H9 (cell line): ENCODE measurements at regions not wholly inside any gene's neighbourhood (a gene's known extent, or its start where the extent isn't known, plus 50 kb on each side); places are given as distances from the start of the nearest gene placed in this dataset.

Source experiments
- DNase-seq: peaks from one replicate; pipeline ENCODE4 v3.0.0-alpha.2; 2017
- H2AFZ ChIP-seq: one replicate; pipeline ENCODE4 v1.6.1; 2013; ENCODE audit warnings: mild to moderate bottlenecking, low read length, control low read depth, moderate library complexity
- H2AK5ac ChIP-seq: 2 replicates; pipeline ENCODE4 v1.6.1; 2013; ENCODE audit warnings: low read length, control low read depth, mixed read lengths; ENCODE audit not compliant: insufficient read length
- H2BK120ac ChIP-seq: one replicate; pipeline ENCODE4 v1.6.1; 2013; ENCODE audit warnings: low read depth, mild to moderate bottlenecking, low read length, control low read depth, inconsistent platforms; ENCODE audit not compliant: poor library complexity, severe bottlenecking
- H2BK12ac ChIP-seq: 2 replicates; pipeline ENCODE4 v1.6.1; 2013; ENCODE audit warnings: low read length, control low read depth, mixed read lengths, low read depth; ENCODE audit not compliant: insufficient read length
- H2BK15ac ChIP-seq: 2 replicates; pipeline ENCODE4 v1.6.1; 2013; ENCODE audit warnings: low read depth, low read length, control low read depth
- H2BK20ac ChIP-seq: one replicate; pipeline ENCODE4 v1.6.1; 2013; ENCODE audit warnings: low read depth, mild to moderate bottlenecking, low read length, control low read depth, inconsistent platforms; ENCODE audit not compliant: poor library complexity, severe bottlenecking
- H2BK5ac ChIP-seq: 2 replicates; pipeline ENCODE4 v1.6.1; 2013; ENCODE audit warnings: low read length, control low read depth, mixed read lengths; ENCODE audit not compliant: insufficient read length
- H3K14ac ChIP-seq: 2 replicates; pipeline ENCODE4 v1.6.1; 2013; ENCODE audit warnings: low read length, control low read depth; ENCODE audit not compliant: insufficient read depth
- H3K18ac ChIP-seq: 2 replicates; pipeline ENCODE4 v1.6.1; 2013; ENCODE audit warnings: low read depth, mild to moderate bottlenecking, mixed read lengths, low read length, control low read depth; ENCODE audit not compliant: insufficient read length
- H3K23ac ChIP-seq: 2 replicates; pipeline ENCODE4 v1.6.1; 2013; ENCODE audit warnings: low read length, control low read depth, mixed read lengths, low read depth; ENCODE audit not compliant: insufficient read length
- H3K23me2 ChIP-seq: 2 replicates; pipeline ENCODE4 v1.6.1; 2013; ENCODE audit warnings: low read depth, mild to moderate bottlenecking, mixed read lengths, low read length, control low read depth; ENCODE audit not compliant: insufficient read length, poor library complexity, severe bottlenecking
- H3K27ac ChIP-seq: 2 replicates; pipeline ENCODE4 v1.5.1; 2013; ENCODE audit warnings: low read length, control low read depth, mixed read lengths, low read depth; ENCODE audit not compliant: insufficient read length
- H3K27me3 ChIP-seq: 2 replicates; pipeline ENCODE4 v1.6.1; 2013; ENCODE audit warnings: low read length, control low read depth, inconsistent platforms; ENCODE audit not compliant: insufficient read depth
- H3K4ac ChIP-seq: 2 replicates; pipeline ENCODE4 v1.6.1; 2013; ENCODE audit warnings: low read depth, mild to moderate bottlenecking, control low read depth, inconsistent platforms, low read length, moderate library complexity
- H3K4me1 ChIP-seq: 2 replicates; pipeline ENCODE4 v1.6.1; 2013; ENCODE audit warnings: low read length, control low read depth, inconsistent platforms; ENCODE audit not compliant: insufficient read depth
- H3K4me2 ChIP-seq: 2 replicates; pipeline ENCODE4 v1.6.1; 2013; ENCODE audit warnings: low read length, control low read depth, mixed read lengths; ENCODE audit not compliant: insufficient read length, insufficient read depth
- H3K56ac ChIP-seq: 2 replicates; pipeline ENCODE4 v1.6.1; 2013; ENCODE audit warnings: low read depth, mild to moderate bottlenecking, mixed read lengths, low read length, control low read depth; ENCODE audit not compliant: insufficient read length
- H3K79me1 ChIP-seq: 2 replicates; pipeline ENCODE4 v1.6.1; 2013; ENCODE audit warnings: low read depth, mild to moderate bottlenecking, moderate library complexity, low read length, control low read depth, inconsistent platforms; ENCODE audit not compliant: insufficient read depth, poor library complexity, severe bottlenecking
- H3K79me2 ChIP-seq: 2 replicates; pipeline ENCODE4 v1.6.1; 2013; ENCODE audit warnings: low read length, control low read depth, inconsistent platforms; ENCODE audit not compliant: insufficient read depth
- H3K9ac ChIP-seq: 2 replicates; pipeline ENCODE4 v1.6.1; 2013; ENCODE audit warnings: low read length, control low read depth, mixed read lengths; ENCODE audit not compliant: insufficient read length; ENCODE audit errors: extremely low read depth
- H3K9me3 ChIP-seq: one replicate; pipeline ENCODE4 v1.6.1; 2013; ENCODE audit warnings: low read depth, low read length, inconsistent platforms; ENCODE audit not compliant: control insufficient read depth
- H3T11ph ChIP-seq: one replicate; pipeline ENCODE4 v1.6.1; 2013; ENCODE audit warnings: mild to moderate bottlenecking, low read length, control low read depth, inconsistent platforms
- H4K20me1 ChIP-seq: one replicate; pipeline ENCODE4 v1.6.1; 2013; ENCODE audit not compliant: control insufficient read depth, insufficient read length, insufficient read depth
- H4K5ac ChIP-seq: 2 replicates; pipeline ENCODE4 v1.6.1; 2013; ENCODE audit warnings: low read depth, mild to moderate bottlenecking, mixed read lengths, low read length, control low read depth; ENCODE audit not compliant: insufficient read length
- H4K8ac ChIP-seq: replicated peaks from 2 replicates; pipeline ENCODE4 v1.6.1; 2013; ENCODE audit warnings: low read length, control low read depth, mixed read lengths, low read depth; ENCODE audit not compliant: insufficient read length
- H4K91ac ChIP-seq: 2 replicates; pipeline ENCODE4 v1.6.1; 2013; ENCODE audit warnings: low read depth, mild to moderate bottlenecking, moderate library complexity, mixed read lengths, low read length, control low read depth; ENCODE audit not compliant: insufficient read length
- H3K27ac Mint-ChIP-seq, 3 experiments: 2 replicates in 2 of 3; 3 replicates in 1 of 3; pipeline ENCODE4 v1.8.0; 2020 to 2021; ENCODE audit warnings: mixed read lengths in 3 of 3, mild to moderate bottlenecking in 1 of 3, moderate library complexity in 1 of 3
- H3K27me3 Mint-ChIP-seq: 2 replicates; pipeline ENCODE4 v1.8.0; 2021; ENCODE audit warnings: low read depth, mild to moderate bottlenecking, moderate library complexity, mixed read lengths
- H3K36me3 Mint-ChIP-seq, 3 experiments: 2 replicates in 2 of 3; 3 replicates in 1 of 3; pipeline ENCODE4 v1.8.0; 2020 to 2021; ENCODE audit warnings: low read depth in 3 of 3, mixed read lengths in 3 of 3; ENCODE audit not compliant: insufficient read depth in 1 of 3
- H3K4me1 Mint-ChIP-seq, 2 experiments: 2 replicates each; pipeline ENCODE4 v1.8.0; 2020; ENCODE audit warnings: mixed read lengths in 2 of 2
- H3K4me3 Mint-ChIP-seq, 2 experiments: 2 replicates in 1 of 2; 3 replicates in 1 of 2; pipeline ENCODE4 v1.8.0; 2020 to 2021; ENCODE audit warnings: mild to moderate bottlenecking in 2 of 2, mixed read lengths in 2 of 2, moderate library complexity in 1 of 2
- H3K9me3 Mint-ChIP-seq, 2 experiments: 2 replicates in 1 of 2; 3 replicates in 1 of 2; pipeline ENCODE4 v1.8.0; 2020; ENCODE audit warnings: mild to moderate bottlenecking in 2 of 2, mixed read lengths in 2 of 2, moderate library complexity in 1 of 2
- CTCF ChIP-seq: fragments of 200-600 bp; sonication (generic); conservative IDR thresholded peaks from 3 replicates; pipeline ENCODE4 v1.8.0; 2021; ENCODE audit warnings: antibody characterized with exemption, mild to moderate bottlenecking
- whole genome bisulfite sequencing: extraction: QIAGEN DNeasy Blood & Tissue Kit; methylation state at CpG from one replicate; pipeline ENCODE4 v1.1.7; 2013; ENCODE audit warnings: missing lambda C conversion rate, low lambda C conversion rate, mixed read lengths; ENCODE audit not compliant: insufficient read length; ENCODE audit errors: extremely low coverage; 5-methylcytosine and 5-hydroxymethylcytosine counted together

GRCh38 chr3:177596816-177597271 lies 399.6 kb upstream of the TBL1XR1 start:
- no peak overlapping the region for H3K4ac ChIP-seq
- no peak overlapping the region for H2BK12ac ChIP-seq
- no peak for TF ChIP-seq CTCF
- H4K8ac ChIP-seq: no peak overlapping the region
- H3K4me1 ChIP-seq: peaks cover 13% of the 10 kb centered on the region; the same call in 1 of the 2 replicates
- no peaks in the 10 kb centered on the region for H3K9me3 ChIP-seq
- H3K27ac ChIP-seq: no peak overlapping the region
- Mint-ChIP-seq H3K27ac (no peak overlapping the region), H3K4me3 (no peak overlapping the region), H3K9me3 (no peaks in the 10 kb centered on the region), H3K36me3 (no peaks in the 10 kb centered on the region), H3K27me3 (no peaks in the 10 kb centered on the region; the same call in 1 of the 2 replicates), H3K4me1 (peaks cover 20 to 21% of the 10 kb centered on the region in 2 experiments)
- H3K79me1 ChIP-seq: no peaks in the 10 kb centered on the region
- no peaks in the 10 kb centered on the region for H3K27me3 ChIP-seq
- H2BK20ac ChIP-seq: no peak overlapping the region
- H2BK5ac ChIP-seq: no peak overlapping the region
- no peak overlapping the region for H3T11ph ChIP-seq
- no peaks in the 10 kb centered on the region for H3K79me2 ChIP-seq
- no peaks in the 10 kb centered on the region for H4K20me1 ChIP-seq
- no peak overlapping the region for H4K5ac ChIP-seq
- H3K18ac ChIP-seq: no peak overlapping the region
- H4K91ac ChIP-seq: peak overlapping the region; percentile 37
- H3K23ac ChIP-seq: no peak overlapping the region
- no peak overlapping the region for H2AFZ ChIP-seq
- H3K14ac ChIP-seq: no peak overlapping the region
- H2AK5ac ChIP-seq: no peak overlapping the region
- H3K56ac ChIP-seq: no peak overlapping the region
- H3K9ac ChIP-seq: no peak overlapping the region
- DNase-seq: no peak
- no peak overlapping the region for H3K4me2 ChIP-seq
- no peak overlapping the region for H2BK120ac ChIP-seq
- H2BK15ac ChIP-seq: no peak overlapping the region
- H3K23me2 ChIP-seq: no peaks in the 10 kb centered on the region
- WGBS: no CpG with 5 or more reads among the region's 1 CpG
